ENCODE measurements at regions not wholly inside any gene's neighbourhood (a gene's known extent, or its start where the extent isn't known, plus 50 kb on each side); places are given as distances from the start of the nearest gene placed in this dataset.

- Mint-ChIP-seq H3K27ac (no peak overlapping the region), H3K27me3 (no peaks in the 10 kb centered on the region), H3K9me3 (peaks cover 0 to 17% (median 5%) of the 10 kb centered on the region in 8 donors), H3K4me3 (no peak overlapping the region), H3K36me3 (no peaks in the 10 kb centered on the region), H3K4me1 (no peaks in the 10 kb centered on the region)
- intact Hi-C loops (cut with micrococcal nuclease): no loop called here
- no peaks in the 10 kb centered on the region for H3K4me1 ChIP-seq (ENCODE audit: insufficient read depth, low read length)
- no peaks in the 10 kb centered on the region for H3K36me3 ChIP-seq (ENCODE audit: insufficient read depth, low read length)
- H3K4me3 ChIP-seq (ENCODE audit: low read length in 2 of 2): no peak overlapping the region
- no peak overlapping the region for H3K27ac ChIP-seq (ENCODE audit: low read depth, low read length)
- DNase-seq: no peak
- no peaks in the 10 kb centered on the region for H3K9me3 ChIP-seq (ENCODE audit: control insufficient read depth in 1 of 2, low read length in 2 of 2)
- H3K27me3 ChIP-seq (ENCODE audit: insufficient read depth, low read length): no peaks in the 10 kb centered on the region
- POLR2A ChIA-PET (ENCODE audit: partially characterized antibody): no interaction called here
- CTCF ChIA-PET (ENCODE audit: partially characterized antibody): no interaction called here
These were observed 410.5 kb downstream of the CDH19 start for GRCh38 chr18:66193394-66193793.

GRCh38 chr18:66168685-66169235, 417.9 kb downstream of the CDH7 start:
- Mint-ChIP-seq H3K27me3 (no peaks in the 10 kb centered on the region), H3K4me3 (no peak overlapping the region), H3K4me1 (no peaks in the 10 kb centered on the region), H3K36me3 (no peaks in the 10 kb centered on the region), H3K9me3 (peaks cover 0 to 26% (median 12%) of the 10 kb centered on the region in 8 donors), H3K27ac (no peak overlapping the region)
- H3K27ac ChIP-seq (ENCODE audit: low read depth, low read length): no peak overlapping the region
- H3K4me1 ChIP-seq (ENCODE audit: insufficient read depth, low read length): no peaks in the 10 kb centered on the region
- H3K4me3 ChIP-seq (ENCODE audit: low read length in 2 of 2): no peak overlapping the region
- H3K9me3 ChIP-seq (ENCODE audit: control insufficient read depth in 1 of 2, low read length in 2 of 2): peaks cover 0 to 4% of the 10 kb centered on the region in 2 donors
- CTCF ChIA-PET (ENCODE audit: partially characterized antibody): no interaction called here
- intact Hi-C loops (cut with micrococcal nuclease): no loop called here
- no peaks in the 10 kb centered on the region for H3K27me3 ChIP-seq (ENCODE audit: insufficient read depth, low read length)
- H3K36me3 ChIP-seq (ENCODE audit: insufficient read depth, low read length): no peaks in the 10 kb centered on the region
- POLR2A ChIA-PET (ENCODE audit: partially characterized antibody): no interaction called here
- no peak for DNase-seq

GRCh38 chr18:66167829-66168684, 417.2 kb downstream of the CDH7 start:
- DNase-seq: no peak
- no peaks in the 10 kb centered on the region for H3K4me1 Mint-ChIP-seq
- no peak overlapping the region for H3K4me3 Mint-ChIP-seq
- no peaks in the 10 kb centered on the region for H3K27me3 Mint-ChIP-seq
- peaks cover 0 to 23% (median 9%) of the 10 kb centered on the region in 8 donors for H3K9me3 Mint-ChIP-seq
- no peaks in the 10 kb centered on the region for H3K27me3 ChIP-seq (ENCODE audit: insufficient read depth, low read length)
- H3K36me3 Mint-ChIP-seq: no peaks in the 10 kb centered on the region
- ChIA-PET POLR2A (ENCODE audit: partially characterized antibody) (no interaction called here), CTCF (ENCODE audit: partially characterized antibody) (no interaction called here)
- no peak overlapping the region for H3K4me3 ChIP-seq (ENCODE audit: low read length in 2 of 2)
- H3K36me3 ChIP-seq (ENCODE audit: insufficient read depth, low read length): no peaks in the 10 kb centered on the region
- H3K4me1 ChIP-seq (ENCODE audit: insufficient read depth, low read length): no peaks in the 10 kb centered on the region
- H3K27ac Mint-ChIP-seq: no peak overlapping the region
- intact Hi-C loops (cut with micrococcal nuclease): no loop called here
- H3K9me3 ChIP-seq (ENCODE audit: control insufficient read depth in 1 of 2, low read length in 2 of 2): peaks cover 0 to 4% of the 10 kb centered on the region in 2 donors
- no peak overlapping the region for H3K27ac ChIP-seq (ENCODE audit: low read depth, low read length)

- intact Hi-C loops (cut with micrococcal nuclease): no loop called here
- ChIA-PET POLR2A (ENCODE audit: partially characterized antibody) (no interaction called here), CTCF (ENCODE audit: partially characterized antibody) (no interaction called here)
- H3K9me3 ChIP-seq (ENCODE audit: control insufficient read depth in 1 of 2, low read length in 2 of 2): peaks cover 0 to 4% of the 10 kb centered on the region in 2 donors
- no peak for DNase-seq
- no peaks in the 10 kb centered on the region for H3K27me3 ChIP-seq (ENCODE audit: insufficient read depth, low read length)
- peaks cover 0 to 13% (median 4%) of the 10 kb centered on the region in 8 donors for H3K9me3 Mint-ChIP-seq
- no peak overlapping the region for H3K4me3 Mint-ChIP-seq
- H3K36me3 ChIP-seq (ENCODE audit: insufficient read depth, low read length): no peaks in the 10 kb centered on the region
- H3K4me1 ChIP-seq (ENCODE audit: insufficient read depth, low read length): no peaks in the 10 kb centered on the region
- no peaks in the 10 kb centered on the region for H3K27me3 Mint-ChIP-seq
- no peak overlapping the region for H3K27ac ChIP-seq (ENCODE audit: low read depth, low read length)
- H3K4me1 Mint-ChIP-seq: no peaks in the 10 kb centered on the region
- no peak overlapping the region for H3K27ac Mint-ChIP-seq
- no peak overlapping the region for H3K4me3 ChIP-seq (ENCODE audit: low read length in 2 of 2)
- no peaks in the 10 kb centered on the region for H3K36me3 Mint-ChIP-seq
These were observed 409.2 kb downstream of the CDH7 start for GRCh38 chr18:66160007-66160406.

GRCh38 chr18:66159451-66159850, 408.6 kb downstream of the CDH7 start:
- H3K36me3 ChIP-seq (ENCODE audit: insufficient read depth, low read length): no peaks in the 10 kb centered on the region
- DNase-seq: no peak
- intact Hi-C loops (cut with micrococcal nuclease): no loop called here
- no peaks in the 10 kb centered on the region for H3K4me1 ChIP-seq (ENCODE audit: insufficient read depth, low read length)
- H3K9me3 ChIP-seq (ENCODE audit: control insufficient read depth in 1 of 2, low read length in 2 of 2): peaks cover 0 to 4% of the 10 kb centered on the region in 2 donors
- no peaks in the 10 kb centered on the region for H3K27me3 ChIP-seq (ENCODE audit: insufficient read depth, low read length)
- POLR2A ChIA-PET (ENCODE audit: partially characterized antibody): no interaction called here
- no peaks in the 10 kb centered on the region for H3K4me1 Mint-ChIP-seq
- no peak overlapping the region for H3K4me3 Mint-ChIP-seq
- H3K27me3 Mint-ChIP-seq: no peaks in the 10 kb centered on the region
- CTCF ChIA-PET (ENCODE audit: partially characterized antibody): no interaction called here
- H3K27ac Mint-ChIP-seq: no peak overlapping the region
- H3K36me3 Mint-ChIP-seq: no peaks in the 10 kb centered on the region
- no peak overlapping the region for H3K4me3 ChIP-seq (ENCODE audit: low read length in 2 of 2)
- H3K9me3 Mint-ChIP-seq: peaks cover 0 to 13% (median 5%) of the 10 kb centered on the region in 8 donors
- no peak overlapping the region for H3K27ac ChIP-seq (ENCODE audit: low read depth, low read length)

GRCh38 chr18:66156946-66157687, 406.3 kb downstream of the CDH7 start:
- Histone ChIP-seq H3K27me3 (ENCODE audit: insufficient read depth, low read length) (no peaks in the 10 kb centered on the region), H3K36me3 (ENCODE audit: insufficient read depth, low read length) (no peaks in the 10 kb centered on the region), H3K27ac (ENCODE audit: low read depth, low read length) (no peak overlapping the region), H3K4me1 (ENCODE audit: insufficient read depth, low read length) (no peaks in the 10 kb centered on the region), H3K4me3 (ENCODE audit: low read length in 2 of 2) (no peak overlapping the region), H3K9me3 (ENCODE audit: control insufficient read depth in 1 of 2, low read length in 2 of 2) (peaks cover 0 to 4% of the 10 kb centered on the region in 2 donors)
- no peak for DNase-seq
- H3K9me3 Mint-ChIP-seq: peaks cover 0 to 6% (median 4%) of the 10 kb centered on the region in 8 donors
- H3K4me3 Mint-ChIP-seq: no peak overlapping the region
- no peaks in the 10 kb centered on the region for H3K4me1 Mint-ChIP-seq
- no peak overlapping the region for H3K27ac Mint-ChIP-seq
- ChIA-PET POLR2A (ENCODE audit: partially characterized antibody) (no interaction called here), CTCF (ENCODE audit: partially characterized antibody) (no interaction called here)
- no peaks in the 10 kb centered on the region for H3K36me3 Mint-ChIP-seq
- intact Hi-C loops (cut with micrococcal nuclease): no loop called here
- H3K27me3 Mint-ChIP-seq: no peaks in the 10 kb centered on the region

GRCh38 chr18:66150650-66151049, 399.8 kb downstream of the CDH7 start:
- no peak for DNase-seq
- no peaks in the 10 kb centered on the region for H3K36me3 Mint-ChIP-seq
- H3K9me3 Mint-ChIP-seq: peaks cover 2 to 11% (median 8%) of the 10 kb centered on the region in 8 donors
- Histone ChIP-seq H3K27ac (ENCODE audit: low read depth, low read length) (no peak overlapping the region), H3K4me3 (ENCODE audit: low read length in 2 of 2) (no peak overlapping the region), H3K36me3 (ENCODE audit: insufficient read depth, low read length) (no peaks in the 10 kb centered on the region), H3K4me1 (ENCODE audit: insufficient read depth, low read length) (no peaks in the 10 kb centered on the region), H3K9me3 (ENCODE audit: control insufficient read depth in 1 of 2, low read length in 2 of 2) (no peaks in the 10 kb centered on the region), H3K27me3 (ENCODE audit: insufficient read depth, low read length) (no peaks in the 10 kb centered on the region)
- no peak overlapping the region for H3K27ac Mint-ChIP-seq
- H3K4me3 Mint-ChIP-seq: no peak overlapping the region
- H3K4me1 Mint-ChIP-seq: no peaks in the 10 kb centered on the region
- ChIA-PET POLR2A (ENCODE audit: partially characterized antibody) (no interaction called here), CTCF (ENCODE audit: partially characterized antibody) (no interaction called here)
- no peaks in the 10 kb centered on the region for H3K27me3 Mint-ChIP-seq
- intact Hi-C loops (cut with micrococcal nuclease): no loop called here
